Caki2 (cell line): ENCODE measurements at regions not wholly inside any gene's neighbourhood (a gene's known extent, or its start where the extent isn't known, plus 50 kb on each side); places are given as distances from the start of the nearest gene placed in this dataset.
"Not testable (repeated sequence)": the region's sequence is repeated elsewhere in the genome, so short reads cannot be mapped to it uniquely, and the experiment has no call there.

ENCODE experiments used
- DNase-seq: peaks from one replicate; pipeline ENCODE4 v3.0.0-alpha.2; 2015; ENCODE audit warnings: low read depth
- in situ Hi-C: cut with HindIII; loops from 2 replicates; pipeline ENCODE4 v1.10.0; 2016; ENCODE audit warnings: low sequenced_read_pairs, low pct_unique_long_range_greater_than_20kb, mixed read lengths

- no peak for DNase-seq
- in situ Hi-C loops, result no loop called here
Measured at GRCh38 chr1:74933500-74933899, 200.5 kb downstream of the TYW3 start.

GRCh38 chr1:74935446-74935845 is 198.7 kb upstream of the LHX8 start:
- DNase-seq, result no peak
- in situ Hi-C loops, result no loop called here

GRCh38 chr1:74937176-74937575 is 197.0 kb upstream of the LHX8 start:
- DNase-seq, result no peak
- in situ Hi-C loops, result no loop called here

- in situ Hi-C loops, result no loop called here
- DNase-seq, result no peak
Measured at GRCh38 chr1:74943046-74943445, 191.1 kb upstream of the LHX8 start.

GRCh38 chr1:74946388-74946787 is 187.8 kb upstream of the LHX8 start:
- DNase-seq, result no peak
- in situ Hi-C loops, result no loop called here

GRCh38 chr1:74949348-74949747 is 184.8 kb upstream of the LHX8 start:
- in situ Hi-C loops, result not testable (repeated sequence)

GRCh38 chr1:74951981-74952380 is 182.2 kb upstream of the LHX8 start:
- in situ Hi-C loops, DNase-seq: not testable (repeated sequence)

More at GRCh38 chr1:74949348-74949747, 184.8 kb upstream of the LHX8 start:
- DNase-seq, result not testable (repeated sequence)

GRCh38 chr1:74952786-74953185 is 181.4 kb upstream of the LHX8 start:
- no peak for DNase-seq
- in situ Hi-C loops, result no loop called here

GRCh38 chr1:74953622-74954021 is 180.6 kb upstream of the LHX8 start:
- no peak for DNase-seq
- in situ Hi-C loops, result no loop called here

GRCh38 chr1:74963120-74963519 is 171.1 kb upstream of the LHX8 start:
- in situ Hi-C loops, result no loop called here
- no peak for DNase-seq

GRCh38 chr1:74964508-74965102 is 169.6 kb upstream of the LHX8 start:
- in situ Hi-C loops, result no loop called here
- DNase-seq, result no peak

- in situ Hi-C loops, result no loop called here
Measured at GRCh38 chr1:74969566-74970135, 164.5 kb upstream of the LHX8 start.

GRCh38 chr1:74971982-74972381 is 162.2 kb upstream of the LHX8 start:
- no peak for DNase-seq
- in situ Hi-C loops, result no loop called here

More at GRCh38 chr1:74969566-74970135, 164.5 kb upstream of the LHX8 start:
- DNase-seq, result no peak

GRCh38 chr1:74976491-74976890 is 157.7 kb upstream of the LHX8 start:
- in situ Hi-C loops, result no loop called here
- no peak for DNase-seq

GRCh38 chr1:74992448-74992847 is 141.7 kb upstream of the LHX8 start:
- DNase-seq, in situ Hi-C loops: not testable (repeated sequence)

- in situ Hi-C loops, result no loop called here
- no peak for DNase-seq
Measured at GRCh38 chr1:74995821-74996220, 138.4 kb upstream of the LHX8 start.

GRCh38 chr1:75010547-75010946 is 123.6 kb upstream of the LHX8 start:
- in situ Hi-C loops, result no loop called here
- DNase-seq, result no peak

GRCh38 chr1:75014250-75014649 is 119.9 kb upstream of the LHX8 start:
- no peak for DNase-seq
- in situ Hi-C loops, result no loop called here

GRCh38 chr1:75023005-75023404 is 111.2 kb upstream of the LHX8 start:
- DNase-seq, result no peak
- in situ Hi-C loops, result no loop called here

GRCh38 chr1:75034376-75034775 is 99.8 kb upstream of the LHX8 start:
- in situ Hi-C loops, result no loop called here
- no peak for DNase-seq
